Breast epithelium (tissue), 4 donors: ENCODE measurements at regions not wholly inside any gene's neighbourhood (a gene's known extent, or its start where the extent isn't known, plus 50 kb on each side); places are given as distances from the start of the nearest gene placed in this dataset.

Experiments
- DNase-seq, 2 donors: peaks; one replicate each; pipeline ENCODE4 v3.0.0-alpha.2; 2019; ENCODE audit warnings: low spot score in 2 of 2
- H3K27ac ChIP-seq, 2 donors: fragments of 200-600 bp; sonication (generic) in 1 of 2; one replicate each; pipeline ENCODE4 v1.5.1; 2016 to 2019; ENCODE audit warnings: mild to moderate bottlenecking in 1 of 2
- H3K27me3 ChIP-seq, 2 donors: fragments of 200-600 bp; sonication (generic) in 1 of 2; one replicate each; pipeline versions ENCODE4 v1.5.1 to v1.6.0; 2017 to 2019; ENCODE audit warnings: control low read depth in 1 of 2, mild to moderate bottlenecking in 1 of 2
- H3K36me3 ChIP-seq: fragments of 200-600 bp; one replicate; pipeline ENCODE4 v1.5.1; 2019
- H3K4me1 ChIP-seq, 2 donors: fragments of 200-600 bp; sonication (generic); one replicate each; pipeline ENCODE4 v1.5.1; 2016 to 2019; ENCODE audit warnings: control low read depth in 1 of 2
- H3K4me3 ChIP-seq, 3 donors: fragments of 200-600 bp; sonication (generic); 1 replicate in 2 of 3; 2 replicates in 1 of 3; pipeline ENCODE4 v1.5.1; 2016 to 2019; ENCODE audit warnings: mild to moderate bottlenecking in 3 of 3, moderate library complexity in 2 of 3
- H3K9me3 ChIP-seq, 2 donors: fragments of 200-600 bp; sonication (generic) in 1 of 2; one replicate each; pipeline ENCODE4 v1.5.1; 2016 to 2019; ENCODE audit warnings: control low read depth in 1 of 2
- POLR2A ChIP-seq: fragments of 450-650 bp; IDR thresholded peaks from one replicate; pipeline ENCODE4 v1.6.1; 2016; ENCODE audit warnings: antibody characterized with exemption, mild to moderate bottlenecking, moderate library complexity
- POLR2AphosphoS5 ChIP-seq, 3 donors: sonication (generic); formaldehyde crosslinking; IDR thresholded peaks; one replicate each; pipeline ENCODE4 v1.6.1; 2017; ENCODE audit warnings: antibody characterized with exemption in 3 of 3
- intact Hi-C: fragments of 100-400 bp; cut with DNase I; formaldehyde crosslinking; loops from one replicate; pipeline ENCODE4 v1.15.1; 2023; ENCODE audit warnings: low total_unique reads
- TF ChIP-seq, protein P1 (sequence below), 3 donors: fragments of 450-650 bp; IDR thresholded peaks; one replicate each; pipeline ENCODE4 v1.5.1; 2016 to 2017; ENCODE audit warnings: antibody characterized with exemption in 3 of 3, mild to moderate bottlenecking in 3 of 3, moderate library complexity in 3 of 3

DNA sequence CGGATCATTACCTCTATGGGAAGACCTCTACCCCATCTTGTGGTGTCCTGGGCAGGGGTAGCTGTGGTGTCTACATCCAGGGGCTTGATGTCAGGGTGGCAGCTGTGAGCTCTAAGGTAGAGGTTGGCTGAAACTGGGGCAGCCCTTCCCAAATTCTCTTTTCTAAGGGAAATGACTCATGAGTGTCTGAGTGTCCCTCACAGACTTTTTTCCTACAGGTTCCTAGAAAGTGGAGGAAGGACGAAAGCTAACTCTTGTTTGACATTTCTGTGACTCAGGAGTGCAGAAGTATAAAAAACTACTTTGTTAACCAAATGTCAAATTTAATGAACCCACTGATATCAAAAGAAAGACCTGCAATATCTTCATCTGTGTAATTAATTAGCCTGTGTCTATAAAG lies 481.5 kb downstream of the PDCD6IP start:
- Histone ChIP-seq H3K4me1 (no peaks in the 10 kb centered on the region), H3K4me3 (no peak overlapping the region), H3K27me3 (no peaks in the 10 kb centered on the region), H3K27ac (no peak overlapping the region), H3K9me3 (no peaks in the 10 kb centered on the region), H3K36me3 (no peaks in the 10 kb centered on the region)
- intact Hi-C loops: no loop called here
- TF ChIP-seq POLR2AphosphoS5 (IDR thresholded peaks at IDR 0.05) (no peak), POLR2A (no peak)
- TF ChIP-seq, protein P1, sequence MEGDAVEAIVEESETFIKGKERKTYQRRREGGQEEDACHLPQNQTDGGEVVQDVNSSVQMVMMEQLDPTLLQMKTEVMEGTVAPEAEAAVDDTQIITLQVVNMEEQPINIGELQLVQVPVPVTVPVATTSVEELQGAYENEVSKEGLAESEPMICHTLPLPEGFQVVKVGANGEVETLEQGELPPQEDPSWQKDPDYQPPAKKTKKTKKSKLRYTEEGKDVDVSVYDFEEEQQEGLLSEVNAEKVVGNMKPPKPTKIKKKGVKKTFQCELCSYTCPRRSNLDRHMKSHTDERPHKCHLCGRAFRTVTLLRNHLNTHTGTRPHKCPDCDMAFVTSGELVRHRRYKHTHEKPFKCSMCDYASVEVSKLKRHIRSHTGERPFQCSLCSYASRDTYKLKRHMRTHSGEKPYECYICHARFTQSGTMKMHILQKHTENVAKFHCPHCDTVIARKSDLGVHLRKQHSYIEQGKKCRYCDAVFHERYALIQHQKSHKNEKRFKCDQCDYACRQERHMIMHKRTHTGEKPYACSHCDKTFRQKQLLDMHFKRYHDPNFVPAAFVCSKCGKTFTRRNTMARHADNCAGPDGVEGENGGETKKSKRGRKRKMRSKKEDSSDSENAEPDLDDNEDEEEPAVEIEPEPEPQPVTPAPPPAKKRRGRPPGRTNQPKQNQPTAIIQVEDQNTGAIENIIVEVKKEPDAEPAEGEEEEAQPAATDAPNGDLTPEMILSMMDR (IDR thresholded peaks at IDR 0.05): no peak
- DNase-seq: no peak

DNA sequence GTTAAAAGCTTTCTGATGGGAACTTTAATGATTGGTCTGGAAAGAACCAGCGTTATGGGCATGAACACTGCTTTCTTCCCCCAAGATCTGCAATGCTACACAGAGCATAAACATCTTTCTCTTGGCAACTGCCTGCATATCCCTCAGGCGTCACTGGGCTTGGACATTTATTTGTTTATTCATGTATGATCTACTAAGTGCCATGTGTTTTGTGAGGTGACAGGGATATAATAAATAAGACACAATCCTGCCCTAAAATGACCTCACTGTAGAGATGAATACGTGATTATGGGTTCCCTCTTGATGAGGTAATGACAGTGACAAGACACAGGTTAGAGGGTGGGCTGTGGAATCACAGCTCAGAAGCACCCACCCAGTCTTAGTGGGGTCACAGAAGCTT lies 485.3 kb downstream of the PDCD6IP start:
- TF ChIP-seq, protein P1 (IDR thresholded peaks at IDR 0.05): no peak
- TF ChIP-seq POLR2AphosphoS5 (IDR thresholded peaks at IDR 0.05): no peak
- TF ChIP-seq POLR2A: no peak
- Histone ChIP-seq H3K36me3 (no peaks in the 10 kb centered on the region), H3K4me3 (no peak overlapping the region), H3K4me1 (no peaks in the 10 kb centered on the region), H3K27ac (no peak overlapping the region), H3K9me3 (no peaks in the 10 kb centered on the region), H3K27me3 (no peaks in the 10 kb centered on the region)
- no peak for DNase-seq
- intact Hi-C loops: no loop called here

GRCh38 chr3:34284959-34285826 lies 486.8 kb downstream of the PDCD6IP start:
- intact Hi-C loops: no loop called here
- no peaks in the 10 kb centered on the region for H3K27me3 ChIP-seq
- no peaks in the 10 kb centered on the region for H3K36me3 ChIP-seq
- TF ChIP-seq POLR2A (no peak), POLR2AphosphoS5 (IDR thresholded peaks at IDR 0.05) (no peak)
- TF ChIP-seq, protein P1 (IDR thresholded peaks at IDR 0.05): no peak
- no peaks in the 10 kb centered on the region for H3K4me1 ChIP-seq
- DNase-seq: no peak
- H3K27ac ChIP-seq: no peak overlapping the region
- no peak overlapping the region for H3K4me3 ChIP-seq
- H3K9me3 ChIP-seq: no peaks in the 10 kb centered on the region

DNA sequence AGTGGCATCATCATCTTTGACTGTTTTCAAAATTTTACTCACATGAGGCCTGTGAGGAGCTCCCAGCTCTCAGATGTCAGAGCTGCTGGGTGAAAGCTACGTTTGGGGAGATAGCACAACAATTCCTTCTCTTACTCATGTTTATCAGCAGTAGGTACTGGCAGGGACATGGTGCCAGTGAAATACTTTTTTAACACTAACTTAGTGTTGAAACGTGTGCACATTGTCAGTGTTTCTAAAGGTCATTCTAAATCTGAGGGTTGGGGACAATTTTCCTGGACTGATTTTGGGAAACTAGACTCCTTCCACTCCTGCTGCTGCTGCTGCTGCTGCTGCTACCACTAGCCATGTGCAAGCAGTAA lies 487.4 kb downstream of the PDCD6IP start:
- intact Hi-C loops: no loop called here
- H3K27ac ChIP-seq: no peak overlapping the region
- H3K36me3 ChIP-seq: no peaks in the 10 kb centered on the region
- no peak for DNase-seq
- no peak overlapping the region for H3K4me3 ChIP-seq
- no peaks in the 10 kb centered on the region for H3K27me3 ChIP-seq
- H3K4me1 ChIP-seq: no peaks in the 10 kb centered on the region
- no peak for TF ChIP-seq POLR2AphosphoS5 (IDR thresholded peaks at IDR 0.05)
- TF ChIP-seq POLR2A: no peak
- TF ChIP-seq, protein P1 (IDR thresholded peaks at IDR 0.05): no peak
- no peaks in the 10 kb centered on the region for H3K9me3 ChIP-seq

DNA sequence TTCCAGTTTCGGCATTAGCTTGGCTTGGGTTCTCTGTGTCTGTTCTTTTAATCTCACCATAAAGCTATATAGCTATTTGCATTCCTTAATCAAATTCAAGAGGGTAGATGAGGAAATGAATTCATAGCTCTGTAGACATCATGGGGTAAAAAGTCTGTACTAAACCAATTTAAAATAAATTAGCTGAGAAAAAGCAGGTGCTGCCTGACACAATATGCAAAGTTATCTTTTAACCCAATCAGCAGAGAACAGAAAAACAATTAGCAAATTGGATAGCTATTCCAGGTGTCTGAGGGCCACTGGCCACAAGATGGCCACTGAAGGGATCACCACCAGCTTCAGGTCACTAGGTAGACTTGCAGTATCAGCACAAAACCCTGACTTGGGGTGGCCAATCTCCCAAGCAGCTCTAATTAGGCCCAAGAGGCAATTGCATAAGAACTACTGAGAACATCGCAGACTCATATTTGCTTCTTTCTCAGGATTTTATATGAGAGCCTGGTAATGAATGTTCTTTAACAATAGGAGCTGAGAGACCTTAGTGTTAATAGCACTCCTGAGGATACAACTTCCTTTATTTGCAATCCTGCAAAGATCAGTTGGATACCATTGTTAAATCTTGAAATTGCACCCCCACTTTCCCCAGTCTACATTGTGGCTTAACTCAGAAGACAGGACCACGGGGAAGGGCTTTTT lies 494.3 kb downstream of the PDCD6IP start:
- Histone ChIP-seq H3K36me3 (no peaks in the 10 kb centered on the region), H3K27me3 (no peaks in the 10 kb centered on the region), H3K4me1 (no peaks in the 10 kb centered on the region), H3K4me3 (no peak overlapping the region), H3K9me3 (no peaks in the 10 kb centered on the region), H3K27ac (no peak overlapping the region)
- TF ChIP-seq POLR2A (no peak), POLR2AphosphoS5 (IDR thresholded peaks at IDR 0.05) (no peak)
- TF ChIP-seq, protein P1 (IDR thresholded peaks at IDR 0.05): no peak
- no peak for DNase-seq
- intact Hi-C loops: no loop called here
